ENCODE measurements at regions not wholly inside any gene's neighbourhood (a gene's known extent, or its start where the extent isn't known, plus 50 kb on each side); places are given as distances from the start of the nearest gene placed in this dataset.

DNA sequence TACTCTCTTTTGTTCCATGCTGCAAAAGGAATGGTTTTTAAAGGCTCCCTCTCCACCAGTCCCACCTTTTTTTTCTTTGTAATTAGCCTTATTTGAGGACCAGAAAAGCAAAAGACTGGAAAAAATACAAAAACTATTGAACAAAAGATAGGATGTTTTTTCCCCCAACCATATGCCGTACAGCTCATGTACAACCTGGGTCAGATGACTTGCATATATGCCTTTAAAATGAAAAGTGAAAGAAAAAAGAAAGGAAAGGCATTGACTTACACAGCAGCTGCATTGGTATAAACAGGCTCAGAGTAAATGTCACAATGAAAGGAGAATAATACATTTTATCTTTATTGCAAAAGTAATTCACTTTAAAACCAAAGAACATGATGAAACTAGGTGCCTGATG, 69.5 kb upstream of the CMC1 start:
- no peak for DNase-seq

DNA sequence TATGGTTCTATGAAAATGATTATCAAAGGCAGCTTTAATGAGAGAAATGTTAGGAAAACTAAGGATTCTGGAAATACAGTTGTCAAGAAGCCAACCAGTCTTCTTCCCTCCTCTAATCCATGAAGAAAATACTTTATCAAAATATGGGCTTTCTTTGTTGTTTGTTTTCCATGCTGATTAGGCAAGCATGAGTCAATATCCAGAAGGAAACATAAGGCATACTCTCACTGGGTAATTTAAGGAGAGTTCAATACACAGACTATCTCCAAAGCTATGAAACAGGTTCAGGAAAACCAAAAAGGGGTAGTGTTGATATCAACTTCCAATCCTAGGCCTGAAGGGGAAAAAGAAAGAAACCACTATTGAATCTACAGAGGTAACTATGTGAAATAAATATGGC, 68.7 kb upstream of the CMC1 start:
- DNase-seq: no peak

DNA sequence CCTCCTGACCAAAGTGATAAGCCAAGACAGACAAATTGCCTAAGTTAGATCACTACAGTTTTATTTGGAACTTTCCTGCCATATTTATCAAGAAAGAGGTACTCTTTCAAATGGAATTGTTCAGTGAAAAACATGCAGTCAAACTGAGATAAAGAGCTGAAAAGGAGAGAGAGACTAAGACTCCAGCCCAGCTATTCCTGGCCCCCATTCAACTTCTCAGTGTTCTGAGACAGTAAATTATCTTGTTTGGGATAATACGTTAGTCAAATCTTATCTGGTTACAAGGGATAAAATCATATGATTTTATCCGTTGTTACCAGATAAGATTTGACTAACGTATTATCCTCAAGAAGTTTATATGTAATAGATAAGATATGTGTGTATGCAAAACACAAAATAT, 67.6 kb upstream of the CMC1 start:
- DNase-seq: no peak

DNA sequence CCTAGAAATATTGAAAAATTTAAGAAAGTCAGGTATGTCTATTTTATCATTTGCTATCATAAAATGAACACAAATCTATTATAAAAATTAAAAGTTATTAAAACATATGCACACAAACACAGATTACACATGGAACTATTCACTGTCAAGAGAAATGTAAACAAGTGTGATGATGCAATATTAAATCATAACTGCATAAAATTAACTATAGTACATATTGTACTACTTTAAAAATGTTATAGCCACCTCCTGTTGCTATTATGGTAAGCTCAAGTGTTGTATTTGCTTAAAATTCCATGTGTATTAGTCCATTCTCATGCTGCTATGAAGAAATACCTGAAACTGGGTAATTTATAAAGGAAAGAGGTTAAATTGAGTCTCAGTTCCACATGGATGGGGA, 54.7 kb upstream of the CMC1 start:
- DNase-seq: no peak

DNA sequence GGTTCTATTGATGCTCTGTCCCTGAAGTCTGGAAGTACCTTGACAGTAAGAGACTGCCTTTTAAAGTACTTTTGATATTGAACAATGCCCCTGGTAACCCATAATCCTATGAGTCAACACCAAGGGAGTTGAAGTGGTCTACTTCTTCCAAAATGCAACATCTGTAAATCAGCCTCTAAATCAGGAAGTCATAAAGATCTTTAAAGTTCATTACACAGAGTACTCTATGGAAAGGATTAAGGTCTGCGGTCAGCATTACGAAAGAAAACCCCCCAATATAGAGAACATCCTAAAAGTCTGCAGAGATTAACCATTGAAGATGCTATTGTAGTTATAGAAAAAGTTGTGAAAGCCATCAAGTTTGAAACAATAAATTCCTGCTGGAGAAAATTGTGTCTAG, 52.7 kb upstream of the CMC1 start:
- no peak for DNase-seq

DNA sequence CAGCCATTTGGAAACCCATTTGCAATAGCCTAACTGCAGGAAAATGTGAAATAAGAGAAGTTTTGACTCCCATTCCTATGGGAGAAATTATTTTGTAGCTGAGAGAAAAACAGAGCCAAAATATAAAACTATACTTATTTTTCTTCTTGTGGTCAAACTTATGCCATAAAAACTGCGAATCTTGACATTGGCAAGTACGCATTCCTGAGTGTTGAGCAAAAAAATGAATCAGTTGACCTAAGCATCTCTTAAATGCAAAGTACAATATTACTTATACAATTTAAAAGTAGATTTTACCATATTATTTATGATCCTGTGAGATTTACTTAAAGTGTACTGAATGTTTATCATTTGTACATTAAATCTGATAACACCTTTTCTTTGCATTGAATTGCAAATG, 50.1 kb upstream of the CMC1 start:
- DNase-seq: no peak

Data from NCI-H524 (cell line).